NCI-H69 (cell line): ENCODE measurements at regions not wholly inside any gene's neighbourhood (a gene's known extent, or its start where the extent isn't known, plus 50 kb on each side); places are given as distances from the start of the nearest gene placed in this dataset.
A peak's percentile ranks its signal among the peaks of the same experiment; 100 is the strongest.
"Not testable (repeated sequence)": the region's sequence is repeated elsewhere in the genome, so short reads cannot be mapped to it uniquely, and the experiment has no call there.

ENCODE experiments used
- DNase-seq: peaks from one replicate; lab custom pipeline; 2025; lab: John Stamatoyannopoulos, UW

GRCh38 chr1:106249810-106250209 is 806.7 kb upstream of the PRMT6 start:
- no peak for DNase-seq

GRCh38 chr1:106254748-106255147 is 801.7 kb upstream of the PRMT6 start:
- no peak for DNase-seq

- no peak for DNase-seq
Measured at GRCh38 chr1:106266786-106267185, 789.7 kb upstream of the PRMT6 start.

GRCh38 chr1:106268070-106268469 is 788.4 kb upstream of the PRMT6 start:
- DNase-seq, result peak; percentile 46

GRCh38 chr1:106276871-106277270 is 779.6 kb upstream of the PRMT6 start:
- no peak for DNase-seq

GRCh38 chr1:106277786-106278185 is 778.7 kb upstream of the PRMT6 start:
- DNase-seq, result no peak

- DNase-seq, result no peak
Measured at GRCh38 chr1:106278716-106279115, 777.8 kb upstream of the PRMT6 start.

GRCh38 chr1:106289265-106289928 is 767.1 kb upstream of the PRMT6 start:
- peak; percentile 5 for DNase-seq

- DNase-seq, result peak; percentile 9
Measured at GRCh38 chr1:106290805-106291501, 765.5 kb upstream of the PRMT6 start.

GRCh38 chr1:106292130-106292529 is 764.3 kb upstream of the PRMT6 start:
- DNase-seq, result no peak

GRCh38 chr1:106296431-106296830 is 760.0 kb upstream of the PRMT6 start:
- no peak for DNase-seq

GRCh38 chr1:106304106-106304505 is 752.4 kb upstream of the PRMT6 start:
- DNase-seq, result no peak

- no peak for DNase-seq
Measured at GRCh38 chr1:106319612-106320011, 736.9 kb upstream of the PRMT6 start.

GRCh38 chr1:106325600-106325999 is 730.9 kb upstream of the PRMT6 start:
- no peak for DNase-seq

- peak; percentile 5 for DNase-seq
Measured at GRCh38 chr1:106344494-106344893, 712.0 kb upstream of the PRMT6 start.

- no peak for DNase-seq
Measured at GRCh38 chr1:106360252-106360651, 696.2 kb upstream of the PRMT6 start.

GRCh38 chr1:106366627-106367319 is 689.7 kb upstream of the PRMT6 start:
- DNase-seq, result no peak

- no peak for DNase-seq
Measured at GRCh38 chr1:106378261-106378660, 678.2 kb upstream of the PRMT6 start.

- DNase-seq, result no peak
Measured at GRCh38 chr1:106380772-106381171, 675.7 kb upstream of the PRMT6 start.

- not testable (repeated sequence) for DNase-seq
Measured at GRCh38 chr1:106389160-106389559, 667.3 kb upstream of the PRMT6 start.

- peak; percentile 8 for DNase-seq
Measured at GRCh38 chr1:106393046-106393445, 663.4 kb upstream of the PRMT6 start.

- DNase-seq, result no peak
Measured at GRCh38 chr1:106396020-106396419, 660.5 kb upstream of the PRMT6 start.

GRCh38 chr1:106398391-106398790 is 658.1 kb upstream of the PRMT6 start:
- DNase-seq, result no peak
